Panc1 (cell line): ENCODE measurements at regions not wholly inside any gene's neighbourhood (a gene's known extent, or its start where the extent isn't known, plus 50 kb on each side); places are given as distances from the start of the nearest gene placed in this dataset.

ENCODE experiments used
- ATAC-seq: fragments of 200-7000 bp; cut with Tn5 transposase; 2 replicates; pipeline ENCODE4 v1.9.1; 2020; ENCODE audit warnings: mild to moderate bottlenecking, moderate library complexity
- BruUV-seq: library from RNA; stranded (reverse); fragments of 400-500 nt; replicated peaks from 2 replicates; lab custom pipeline; 2021; lab: Mats Ljungman, UMichigan
- CTCF ChIA-PET: fragments of 300-600 bp; sonication (Branson Sonifier 250); formaldehyde crosslinking; loops from one replicate; lab custom pipeline; 2022; ENCODE audit warnings: antibody characterized with exemption; lab: Charles Lee
- POLR2A ChIA-PET: fragments of 300-600 bp; sonication (Branson Sonifier 250); formaldehyde crosslinking; loops from one replicate; lab custom pipeline; 2022; ENCODE audit warnings: antibody characterized with exemption; lab: Charles Lee
- DNase-seq: peaks from one replicate; pipeline ENCODE4 v3.0.0-alpha.2; 2010; ENCODE audit warnings: low read depth, low spot score
- H3K27ac ChIP-seq: 2 replicates; pipeline ENCODE4 v1.5.1; 2011; ENCODE audit warnings: mild to moderate bottlenecking, low read length, inconsistent platforms
- H3K27me3 ChIP-seq: fragments of 200-500 bp; sonication (Bioruptor generic); 2 replicates; pipeline ENCODE4 v1.6.0; 2014; ENCODE audit warnings: low read length, inconsistent platforms; ENCODE audit not compliant: control insufficient read depth, insufficient read depth
- H3K36me3 ChIP-seq: fragments of 200-500 bp; sonication (Bioruptor generic); 2 replicates; pipeline ENCODE4 v1.5.1; 2014; ENCODE audit warnings: inconsistent platforms, mild to moderate bottlenecking, low read length, moderate library complexity; ENCODE audit not compliant: control insufficient read depth, insufficient read depth
- H3K4me1 ChIP-seq: 2 replicates; pipeline ENCODE4 v1.5.1; 2011; ENCODE audit warnings: inconsistent platforms, mild to moderate bottlenecking, low read length, moderate library complexity; ENCODE audit not compliant: control insufficient read depth, insufficient read depth
- H3K4me3 ChIP-seq, 2 experiments: 2 replicates each; pipeline ENCODE4 v1.5.1; 2011 to 2012; ENCODE audit warnings: low read depth in 2 of 2, low read length in 2 of 2, mild to moderate bottlenecking in 2 of 2, inconsistent platforms in 1 of 2, moderate library complexity in 1 of 2
- H3K9me3 ChIP-seq: fragments of 200-500 bp; sonication (Bioruptor generic); 2 replicates; pipeline ENCODE4 v1.5.1; 2014; ENCODE audit warnings: low read depth, mild to moderate bottlenecking, inconsistent platforms, low read length, moderate library complexity; ENCODE audit not compliant: control insufficient read depth, insufficient read depth
- POLR2AphosphoS5 ChIP-seq: IDR thresholded peaks from 2 replicates; pipeline ENCODE4 v1.6.1; 2012; ENCODE audit warnings: mild to moderate bottlenecking, low read depth, low read length, moderate library complexity
- REST ChIP-seq, 2 experiments: IDR thresholded peaks; 2 replicates each; pipeline ENCODE4 v1.6.1; 2011 to 2012; ENCODE audit warnings: low read depth in 2 of 2, control low read depth in 1 of 2, low read length in 1 of 2, mild to moderate bottlenecking in 1 of 2, moderate library complexity in 1 of 2; ENCODE audit not compliant: insufficient read depth in 1 of 2
- SIN3A ChIP-seq: IDR thresholded peaks from 2 replicates; pipeline ENCODE4 v1.6.1; 2012; ENCODE audit warnings: low read depth, mild to moderate bottlenecking, low read length, moderate library complexity, borderline replicate concordance; ENCODE audit not compliant: insufficient read depth
- TCF7L2 ChIP-seq: IDR thresholded peaks from 2 replicates; pipeline ENCODE4 v1.6.1; 2011; ENCODE audit warnings: mild to moderate bottlenecking, low read depth, low read length, inconsistent platforms
- in situ Hi-C: cut with HindIII; loops from 2 replicates; pipeline ENCODE4 v1.10.0; 2016; ENCODE audit warnings: low sequenced_read_pairs, low pct_unique_long_range_greater_than_20kb
- intact Hi-C: fragments of 100-400 bp; cut with micrococcal nuclease; formaldehyde crosslinking; loops from one replicate; pipeline ENCODE4 v1.10.0; 2022; ENCODE audit not compliant: unreplicated experiment
- TF ChIP-seq, protein P1 (sequence below): fragments of 450-650 bp; IDR thresholded peaks from 2 replicates; pipeline ENCODE4 v1.5.1; 2017; ENCODE audit warnings: mild to moderate bottlenecking

DNA sequence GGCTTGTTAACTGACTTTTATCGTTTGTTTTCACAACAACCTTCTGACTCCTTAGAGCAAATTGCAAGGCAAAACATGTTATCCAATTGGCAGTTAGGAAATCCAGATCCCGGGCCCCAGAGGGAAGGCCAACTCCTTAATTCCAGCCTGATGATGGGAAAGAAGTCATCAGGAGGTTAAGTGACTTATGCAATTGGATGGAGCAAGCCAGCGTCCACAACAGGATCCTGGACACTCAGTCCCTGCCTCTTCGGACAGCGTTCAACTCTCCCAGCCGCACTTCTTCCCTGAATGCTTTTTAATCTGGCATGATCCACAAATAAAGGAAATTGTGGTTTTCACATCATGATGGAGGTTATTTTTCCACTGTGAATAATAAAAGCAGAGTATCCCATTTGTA, 310.1 kb downstream of the RAB28 start:
- in situ Hi-C loops: no loop called here
- Histone ChIP-seq H3K9me3 (no peaks in the 10 kb centered on the region), H3K4me3 (no peak overlapping the region), H3K27me3 (no peaks in the 10 kb centered on the region), H3K4me1 (no peaks in the 10 kb centered on the region), H3K36me3 (no peaks in the 10 kb centered on the region), H3K27ac (no peak overlapping the region)
- intact Hi-C loops: no loop called here
- ATAC-seq (no peak), DNase-seq (no peak)
- CTCF ChIA-PET: no interaction called here
- no TSS peak for BruUV-seq
- TF ChIP-seq, protein P1, sequence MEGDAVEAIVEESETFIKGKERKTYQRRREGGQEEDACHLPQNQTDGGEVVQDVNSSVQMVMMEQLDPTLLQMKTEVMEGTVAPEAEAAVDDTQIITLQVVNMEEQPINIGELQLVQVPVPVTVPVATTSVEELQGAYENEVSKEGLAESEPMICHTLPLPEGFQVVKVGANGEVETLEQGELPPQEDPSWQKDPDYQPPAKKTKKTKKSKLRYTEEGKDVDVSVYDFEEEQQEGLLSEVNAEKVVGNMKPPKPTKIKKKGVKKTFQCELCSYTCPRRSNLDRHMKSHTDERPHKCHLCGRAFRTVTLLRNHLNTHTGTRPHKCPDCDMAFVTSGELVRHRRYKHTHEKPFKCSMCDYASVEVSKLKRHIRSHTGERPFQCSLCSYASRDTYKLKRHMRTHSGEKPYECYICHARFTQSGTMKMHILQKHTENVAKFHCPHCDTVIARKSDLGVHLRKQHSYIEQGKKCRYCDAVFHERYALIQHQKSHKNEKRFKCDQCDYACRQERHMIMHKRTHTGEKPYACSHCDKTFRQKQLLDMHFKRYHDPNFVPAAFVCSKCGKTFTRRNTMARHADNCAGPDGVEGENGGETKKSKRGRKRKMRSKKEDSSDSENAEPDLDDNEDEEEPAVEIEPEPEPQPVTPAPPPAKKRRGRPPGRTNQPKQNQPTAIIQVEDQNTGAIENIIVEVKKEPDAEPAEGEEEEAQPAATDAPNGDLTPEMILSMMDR: no peak
- no peak for TF ChIP-seq REST (IDR thresholded peaks at IDR 0.05; ENCODE audit: insufficient read depth in 1 of 2, low read depth in 2 of 2, low read length in 1 of 2)
- TF ChIP-seq SIN3A: no peak
- no peak for TF ChIP-seq POLR2AphosphoS5
- no peak for TF ChIP-seq TCF7L2
- POLR2A ChIA-PET: no interaction called here

DNA sequence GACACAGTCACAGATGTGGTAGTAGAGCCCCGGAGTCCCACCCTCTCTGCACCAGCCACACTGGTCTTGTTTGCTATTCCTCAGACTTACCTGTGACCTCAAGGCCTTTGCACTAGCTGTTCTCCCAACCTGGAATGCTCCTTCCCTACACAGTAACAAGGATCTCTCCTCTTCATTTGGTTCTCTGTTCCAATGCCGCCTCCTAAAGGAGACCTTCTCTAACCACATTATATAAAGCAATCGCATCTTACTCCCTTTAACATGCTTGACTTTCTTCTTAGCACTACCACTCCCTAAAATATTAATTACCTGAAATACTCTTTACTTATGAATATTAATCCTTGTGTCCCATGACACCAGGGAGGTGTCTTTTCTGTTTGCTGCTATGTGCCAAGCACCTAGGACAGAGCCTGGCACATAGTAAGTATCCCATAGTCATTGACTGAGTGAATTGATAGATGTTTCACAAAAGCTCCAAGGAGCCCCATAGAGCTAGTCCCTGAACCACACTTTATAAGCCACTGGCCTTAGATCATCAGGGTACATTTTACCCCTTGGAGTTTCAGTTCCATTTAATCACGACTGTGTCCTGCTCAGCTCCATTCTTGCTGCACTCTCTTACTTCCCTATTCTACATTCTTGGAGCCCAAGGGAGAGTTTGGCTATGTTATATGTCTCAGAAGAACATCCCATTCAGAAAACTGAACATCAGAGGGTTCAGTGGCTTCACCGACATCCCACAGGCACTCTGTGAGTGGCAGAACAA, 312.7 kb downstream of the RAB28 start:
- intact Hi-C loops: no loop called here
- POLR2A ChIA-PET: no interaction called here
- no peak for TF ChIP-seq POLR2AphosphoS5
- TF ChIP-seq, protein P1: no peak
- TF ChIP-seq TCF7L2: no peak
- TF ChIP-seq SIN3A: no peak
- no peak for TF ChIP-seq REST (IDR thresholded peaks at IDR 0.05; ENCODE audit: insufficient read depth in 1 of 2, low read depth in 2 of 2, low read length in 1 of 2)
- ATAC-seq (no peak), DNase-seq (no peak)
- H3K4me3 ChIP-seq: no peak overlapping the region
- in situ Hi-C loops: no loop called here
- H3K36me3 ChIP-seq: no peaks in the 10 kb centered on the region
- no TSS peak for BruUV-seq
- no peaks in the 10 kb centered on the region for H3K27me3 ChIP-seq
- H3K4me1 ChIP-seq: no peaks in the 10 kb centered on the region
- CTCF ChIA-PET: no interaction called here
- no peaks in the 10 kb centered on the region for H3K9me3 ChIP-seq
- H3K27ac ChIP-seq: no peak overlapping the region
